ENCODE measurements at regions not wholly inside any gene's neighbourhood (a gene's known extent, or its start where the extent isn't known, plus 50 kb on each side); places are given as distances from the start of the nearest gene placed in this dataset.

DNA sequence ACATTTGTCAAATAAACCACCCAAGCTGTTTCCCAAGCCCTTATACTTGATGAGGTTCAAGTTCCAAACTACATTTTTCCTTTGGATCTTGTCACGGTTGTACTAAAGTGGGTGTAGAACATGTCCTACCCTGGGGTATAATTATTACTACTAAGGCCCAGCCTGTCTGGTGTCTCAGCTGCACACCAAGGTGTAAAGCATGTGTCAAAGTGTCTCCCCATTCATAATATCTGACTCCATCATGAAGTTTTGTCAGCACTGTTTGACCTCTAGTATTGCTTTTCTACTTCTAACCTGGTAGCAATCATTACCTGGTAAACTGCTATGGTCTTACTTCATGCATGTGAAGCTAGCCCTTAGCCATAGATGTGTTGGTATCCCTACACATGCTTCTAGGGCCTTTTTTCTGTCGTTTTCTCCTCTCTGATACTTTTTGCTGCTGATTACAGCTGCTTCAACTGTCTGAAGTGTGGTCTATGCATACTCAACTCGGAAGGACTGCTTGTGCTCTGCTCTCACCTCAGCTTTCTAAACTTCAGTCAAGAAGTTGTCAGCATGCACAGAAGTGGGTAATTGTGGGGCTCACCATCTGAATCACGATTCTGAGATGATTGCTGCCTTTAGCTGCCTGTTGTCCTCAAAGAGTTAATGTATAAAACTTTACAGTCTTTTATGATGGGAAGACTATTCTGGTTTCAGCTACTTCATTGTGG, 445.7 kb upstream of the TRIB2 start:
- no peak for TF ChIP-seq CTCF (IDR thresholded peaks at IDR 0.05)
- no peak for TF ChIP-seq EZH2phosphoT487 (IDR thresholded peaks at IDR 0.05)
